NCI-H2107 (cell line): ENCODE measurements at regions not wholly inside any gene's neighbourhood (a gene's known extent, or its start where the extent isn't known, plus 50 kb on each side); places are given as distances from the start of the nearest gene placed in this dataset.
"Not testable (repeated sequence)": the region's sequence is repeated elsewhere in the genome, so short reads cannot be mapped to it uniquely, and the experiment has no call there.

Experiments used
- DNase-seq: peaks from one replicate; lab custom pipeline; 2025; lab: John Stamatoyannopoulos, UW

GRCh38 chr4:189828081-189828697 is 112.5 kb upstream of the FRG1 start:
- DNase-seq: no peak

GRCh38 chr4:189832528-189832927 is 108.1 kb upstream of the FRG1 start:
- no peak for DNase-seq

GRCh38 chr4:189834616-189835015 is 106.1 kb upstream of the FRG1 start:
- DNase-seq: no peak

- DNase-seq: no peak
Measured at GRCh38 chr4:189835505-189835904, 105.2 kb upstream of the FRG1 start.

DNA sequence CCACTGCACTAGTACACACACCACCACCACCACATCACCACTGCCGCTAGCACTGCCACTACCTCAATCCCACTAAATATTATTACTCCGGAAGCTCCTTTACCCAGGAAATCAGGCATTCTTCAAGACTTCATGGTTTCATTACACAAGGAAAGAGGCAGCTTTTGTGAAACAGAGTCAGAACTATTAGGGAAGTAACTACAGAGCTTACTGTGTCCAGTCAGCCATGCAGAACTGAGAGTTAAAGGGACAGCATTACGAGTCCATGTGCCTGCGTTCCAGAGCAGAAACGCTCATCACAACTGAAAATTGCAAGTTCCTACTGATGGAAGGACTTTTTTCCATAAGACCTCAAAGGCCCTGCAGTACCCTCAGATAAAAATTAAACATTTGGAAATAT is 103.2 kb upstream of the FRG1 start:
- DNase-seq: no peak

DNA sequence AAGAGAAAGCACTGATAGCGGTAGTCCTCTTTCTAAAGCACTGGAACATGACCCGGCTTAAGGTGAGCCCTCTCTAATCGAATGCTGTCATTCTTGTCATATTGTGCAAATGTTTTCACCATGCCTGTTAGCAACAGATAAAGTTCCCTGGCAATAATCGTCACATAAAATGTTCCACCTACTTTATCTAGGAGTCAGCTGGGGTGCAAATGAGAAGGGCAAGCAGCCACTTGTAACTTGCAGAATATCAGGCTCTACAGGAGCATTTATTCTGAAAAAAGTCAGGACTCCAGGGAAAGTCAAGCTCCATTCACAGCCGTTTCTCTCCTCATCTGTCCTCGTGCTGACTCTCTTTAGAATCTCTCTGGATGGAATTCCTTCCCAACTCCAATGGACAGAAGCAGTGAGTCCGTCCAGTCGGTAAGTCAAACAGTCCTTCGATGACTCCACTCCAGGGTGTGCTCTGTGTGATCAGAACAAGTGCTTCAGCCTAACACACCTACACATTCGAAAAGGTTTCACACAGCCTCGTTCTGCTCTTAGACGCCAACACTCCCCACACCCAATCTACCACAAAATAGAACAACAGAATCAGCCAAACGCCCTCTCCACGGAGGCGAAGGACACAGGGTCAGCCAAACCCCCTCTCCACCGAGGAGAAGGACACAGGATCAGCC is 101.7 kb upstream of the FRG1 start:
- no peak for DNase-seq

- DNase-seq: no peak
Measured at GRCh38 chr4:189840356-189840755, 100.3 kb upstream of the FRG1 start.

- no peak for DNase-seq
Measured at GRCh38 chr4:189843413-189844009, 97.2 kb upstream of the FRG1 start.

DNA sequence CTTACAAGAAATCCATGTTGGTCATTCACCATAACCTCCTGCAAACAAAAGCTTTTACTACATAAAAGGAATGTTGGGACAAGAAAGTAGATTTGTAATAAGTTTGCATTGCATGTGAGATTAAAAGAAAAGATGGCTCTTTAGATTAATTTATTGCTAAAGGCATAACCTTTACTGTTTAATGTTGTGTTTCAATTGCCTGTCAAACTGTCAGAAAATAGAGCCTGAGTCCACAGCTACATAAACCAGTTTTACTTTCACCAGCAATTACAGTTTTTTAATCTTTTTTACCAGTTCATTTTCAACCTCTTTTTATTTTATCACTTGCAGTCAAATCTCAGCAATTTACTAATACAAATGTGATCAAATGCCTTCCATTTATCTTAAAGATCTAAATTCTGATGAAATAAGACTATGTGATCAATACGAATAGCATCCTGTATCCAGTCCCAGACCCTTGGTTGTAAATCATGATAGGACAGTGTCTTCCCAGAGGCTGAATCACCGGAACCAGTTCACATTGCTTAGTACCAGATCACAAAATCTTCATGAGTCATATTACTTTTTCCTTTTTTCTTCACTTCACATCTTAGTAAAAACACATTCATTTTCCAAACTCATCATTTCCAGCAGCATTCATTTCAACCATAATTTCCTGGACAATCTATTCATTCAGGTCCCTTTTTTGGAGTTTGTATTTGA is 95.4 kb upstream of the FRG1 start:
- DNase-seq: no peak

- not testable (repeated sequence) for DNase-seq
Measured at GRCh38 chr4:189846094-189846493, 94.6 kb upstream of the FRG1 start.

- DNase-seq: not testable (repeated sequence)
Measured at GRCh38 chr4:189846608-189847007, 94.1 kb upstream of the FRG1 start.

GRCh38 chr4:189848672-189849071 is 92.0 kb upstream of the FRG1 start:
- DNase-seq: not testable (repeated sequence)

- no peak for DNase-seq
Measured at GRCh38 chr4:189850239-189850856, 90.3 kb upstream of the FRG1 start.

DNA sequence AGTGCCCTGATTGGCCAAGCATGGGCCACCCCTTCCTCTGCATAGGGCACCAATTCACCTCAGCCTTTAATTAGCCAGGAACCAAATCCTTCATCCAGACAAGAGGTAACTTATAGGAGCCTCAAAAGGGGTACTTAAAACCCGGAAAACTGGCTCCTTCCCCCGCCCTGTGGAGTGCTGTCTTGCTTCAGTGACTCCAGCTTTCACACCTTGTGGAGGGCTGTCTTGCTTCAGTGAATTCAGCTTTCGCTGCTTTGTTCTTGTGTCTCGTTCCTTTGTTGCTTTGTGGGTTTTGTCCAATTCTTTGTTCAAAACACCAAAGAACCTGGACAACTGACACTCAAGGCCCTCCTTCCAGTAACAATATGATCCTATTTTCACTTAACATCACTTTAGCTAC is 82.2 kb upstream of the FRG1 start:
- peak; percentile 25 for DNase-seq

DNA sequence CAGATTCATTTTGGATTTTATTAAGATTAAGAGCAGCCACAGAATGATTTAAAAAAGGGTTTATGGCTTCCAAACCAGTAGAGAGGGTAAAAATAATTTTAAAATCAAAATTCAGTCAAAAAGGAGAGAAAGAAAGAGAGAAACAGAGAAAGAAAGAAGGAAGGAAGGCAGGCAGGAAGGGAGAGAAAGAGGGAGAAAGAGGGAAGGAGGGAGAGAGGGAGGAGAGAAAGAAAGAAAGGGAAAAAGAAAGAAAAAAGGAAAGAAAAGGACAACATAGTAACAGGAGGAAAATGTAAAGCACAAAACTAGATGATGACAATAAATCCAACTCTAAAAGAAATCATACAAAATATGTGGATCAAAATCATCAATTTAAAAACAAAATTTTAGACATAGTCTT is 79.6 kb upstream of the FRG1 start:
- no peak for DNase-seq

DNA sequence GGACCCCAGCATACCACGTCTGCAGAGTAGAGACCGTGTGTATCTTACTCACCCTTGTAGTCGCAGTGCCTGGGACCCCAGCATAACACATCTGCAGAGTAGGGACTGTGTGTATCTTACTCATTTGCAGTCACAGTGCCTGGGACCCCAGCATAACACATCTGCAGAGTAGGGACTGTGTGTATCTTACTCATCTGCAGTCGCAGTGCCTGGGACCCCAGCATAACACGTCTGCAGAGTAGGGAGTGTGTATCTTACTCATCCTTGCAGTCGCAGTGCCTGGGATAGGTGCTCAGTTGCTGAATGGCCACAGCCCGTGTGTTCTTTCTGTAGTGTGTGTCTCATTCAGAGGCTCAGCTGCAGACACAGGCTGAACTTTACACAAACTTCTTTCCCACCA is 71.4 kb upstream of the FRG1 start:
- no peak for DNase-seq

DNA sequence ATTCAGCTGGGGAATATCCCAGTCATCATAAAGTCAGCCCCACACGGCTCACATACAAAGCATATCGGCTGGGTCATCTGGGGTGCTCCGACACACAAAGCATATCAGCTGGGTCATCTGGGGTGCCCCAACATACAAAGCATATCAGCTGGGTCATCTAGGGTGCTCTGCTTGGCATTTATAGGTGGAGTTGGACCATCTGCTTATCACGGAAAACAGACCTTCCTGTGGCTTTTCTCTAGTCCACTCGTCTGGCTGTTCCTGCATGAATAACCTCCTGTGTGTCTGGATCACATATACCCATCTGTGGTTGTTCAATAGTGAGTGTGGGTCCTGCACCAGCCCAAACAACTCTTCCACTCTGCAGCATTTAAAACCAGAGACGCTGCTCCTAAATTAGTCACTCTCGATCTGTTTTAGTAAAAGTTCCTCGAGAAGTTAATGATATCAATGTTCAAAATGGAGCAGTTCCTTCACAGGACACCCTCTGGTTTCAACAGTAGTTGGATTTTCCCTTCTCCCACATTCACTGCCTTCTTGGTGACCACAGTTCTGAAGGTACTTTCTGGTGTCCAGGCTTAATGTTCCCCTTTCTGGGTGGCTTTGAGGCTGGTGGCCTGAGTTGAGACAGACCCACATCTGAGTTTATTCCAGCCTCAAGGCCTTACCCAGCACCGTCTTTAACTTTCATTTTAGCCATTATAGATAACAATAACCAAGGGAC is 70.0 kb upstream of the FRG1 start:
- no peak for DNase-seq

GRCh38 chr4:189874591-189874990 is 66.1 kb upstream of the FRG1 start:
- DNase-seq: no peak

DNA sequence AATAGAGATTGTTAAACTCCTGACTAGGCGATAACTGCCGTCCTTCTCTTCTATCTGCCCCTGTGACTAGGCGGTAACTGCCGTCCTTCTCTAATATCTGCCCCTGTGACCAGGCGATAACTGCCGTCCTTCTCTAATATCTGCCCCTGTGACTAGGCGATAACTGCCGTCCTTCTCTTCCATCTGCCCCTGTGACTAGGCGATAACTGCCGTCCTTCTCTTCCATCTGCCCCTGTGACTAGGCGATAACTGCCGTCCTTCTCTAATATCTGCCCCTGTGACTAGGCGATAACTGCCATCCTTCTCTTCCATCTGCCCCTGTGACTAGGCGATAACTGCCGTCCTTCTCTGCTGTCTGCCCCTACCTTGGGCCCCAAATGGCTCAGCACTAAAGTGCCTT is 59.5 kb upstream of the FRG1 start:
- not testable (repeated sequence) for DNase-seq

GRCh38 chr4:189888407-189888806 is 52.3 kb upstream of the FRG1 start:
- not testable (repeated sequence) for DNase-seq
